NCI-H128 (cell line): ENCODE measurements at regions not wholly inside any gene's neighbourhood (a gene's known extent, or its start where the extent isn't known, plus 50 kb on each side); places are given as distances from the start of the nearest gene placed in this dataset.

ENCODE experiments used
- DNase-seq: peaks from one replicate; lab custom pipeline; 2025; ENCODE audit not compliant: unreplicated experiment; lab: John Stamatoyannopoulos, UW

- DNase-seq, result no peak
These were observed 201.1 kb downstream of the TENT4A start for GRCh38 chr5:6914347-6914746.

- DNase-seq, result no peak
These were observed 202.3 kb downstream of the TENT4A start for GRCh38 chr5:6915574-6915973.

- DNase-seq, result no peak
These were observed 205.0 kb downstream of the TENT4A start for GRCh38 chr5:6918255-6918654.

- DNase-seq, result no peak
These were observed 207.5 kb downstream of the TENT4A start for GRCh38 chr5:6920628-6921256.

- DNase-seq, result no peak
These were observed 213.3 kb downstream of the TENT4A start for GRCh38 chr5:6926491-6927038.

- DNase-seq, result no peak
These were observed 222.8 kb downstream of the TENT4A start for GRCh38 chr5:6936031-6936430.

- no peak for DNase-seq
These were observed 224.4 kb downstream of the TENT4A start for GRCh38 chr5:6937677-6938076.

- no peak for DNase-seq
These were observed 228.4 kb downstream of the TENT4A start for GRCh38 chr5:6941631-6942030.

GRCh38 chr5:6943197-6944112 is 230.2 kb downstream of the TENT4A start:
- DNase-seq, result no peak

- DNase-seq, result no peak
These were observed 235.3 kb downstream of the TENT4A start for GRCh38 chr5:6948562-6948961.

GRCh38 chr5:6949230-6949629 is 236.0 kb downstream of the TENT4A start:
- DNase-seq, result no peak

- DNase-seq, result no peak
These were observed 237.0 kb downstream of the TENT4A start for GRCh38 chr5:6950250-6950649.

GRCh38 chr5:6950860-6951259 is 237.6 kb downstream of the TENT4A start:
- DNase-seq, result no peak

- DNase-seq, result no peak
These were observed 247.9 kb downstream of the TENT4A start for GRCh38 chr5:6961123-6961522.

- no peak for DNase-seq
These were observed 248.8 kb downstream of the TENT4A start for GRCh38 chr5:6961837-6962635.

GRCh38 chr5:6976971-6977370 is 263.7 kb downstream of the TENT4A start:
- no peak for DNase-seq

- DNase-seq, result no peak
These were observed 265.8 kb downstream of the TENT4A start for GRCh38 chr5:6979061-6979460.

- no peak for DNase-seq
These were observed 276.0 kb downstream of the TENT4A start for GRCh38 chr5:6989230-6989629.

- DNase-seq, result no peak
These were observed 280.9 kb downstream of the TENT4A start for GRCh38 chr5:6994097-6994496.

GRCh38 chr5:6995115-6995514 is 281.9 kb downstream of the TENT4A start:
- no peak for DNase-seq

GRCh38 chr5:7000310-7000709 is 287.1 kb downstream of the TENT4A start:
- no peak for DNase-seq
